Hematopoietic multipotent progenitor cell treated with erythropoietin and hydrocortisone succinate and interleukin-3 and kit ligand, for 4 days (in vitro differentiated cells): ENCODE measurements at regions not wholly inside any gene's neighbourhood (a gene's known extent, or its start where the extent isn't known, plus 50 kb on each side); places are given as distances from the start of the nearest gene placed in this dataset.
"Not testable (repeated sequence)": the region's sequence is repeated elsewhere in the genome, so short reads cannot be mapped to it uniquely, and the experiment has no call there.

Experiments
- DNase-seq: peaks from one replicate; pipeline ENCODE4 v3.0.0-alpha.2; 2015

DNA sequence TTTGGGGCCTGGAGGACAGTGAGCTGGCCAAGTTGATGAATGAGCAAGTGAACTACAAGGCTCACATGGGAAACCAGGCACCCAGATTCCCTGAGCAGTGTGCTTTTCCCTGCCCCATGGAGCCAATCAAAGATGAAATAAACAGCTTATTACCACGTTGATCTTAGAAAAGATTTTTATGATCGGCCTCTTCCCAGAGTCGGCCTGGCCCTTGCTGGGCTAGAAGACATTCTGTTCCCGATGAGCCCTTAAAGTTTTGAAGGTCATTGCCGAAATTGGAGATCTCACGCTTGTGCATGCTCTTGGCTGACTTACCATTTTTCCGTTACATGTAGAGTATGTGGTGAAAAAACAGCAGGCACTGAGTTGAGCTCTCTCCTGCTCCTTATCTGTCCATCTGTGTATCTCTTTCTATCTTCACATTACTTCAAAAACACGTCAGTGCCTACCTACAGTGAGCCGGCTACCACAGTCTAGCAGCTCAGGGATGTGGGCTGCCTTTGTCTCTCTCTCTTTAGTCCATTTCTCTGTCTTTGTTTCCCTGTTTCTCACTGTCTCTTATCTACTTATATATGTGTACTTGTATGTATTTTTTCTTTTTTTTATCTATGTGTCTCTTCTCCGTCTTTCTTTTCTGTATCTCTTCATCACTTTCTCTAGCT lies 248.8 kb upstream of the USP24 start:
- DNase-seq, result no peak

DNA sequence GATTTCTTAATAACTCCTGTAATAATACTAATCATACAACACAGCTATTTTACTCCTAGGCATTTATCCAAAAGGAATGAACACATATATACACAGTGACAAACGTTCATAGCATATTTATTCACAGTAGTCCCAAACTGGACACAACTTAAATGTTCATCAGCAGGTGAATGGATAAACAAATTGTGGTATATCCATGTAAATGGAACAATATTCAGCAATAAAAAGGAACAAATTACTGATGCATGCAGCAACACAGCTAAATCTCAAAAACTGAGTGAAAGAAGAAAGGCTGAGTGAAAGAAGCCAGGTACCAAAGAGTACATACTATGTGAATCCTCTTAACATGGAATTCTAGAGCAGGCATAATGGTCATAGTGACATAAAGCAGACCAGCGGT lies 242.7 kb upstream of the USP24 start:
- no peak for DNase-seq

DNA sequence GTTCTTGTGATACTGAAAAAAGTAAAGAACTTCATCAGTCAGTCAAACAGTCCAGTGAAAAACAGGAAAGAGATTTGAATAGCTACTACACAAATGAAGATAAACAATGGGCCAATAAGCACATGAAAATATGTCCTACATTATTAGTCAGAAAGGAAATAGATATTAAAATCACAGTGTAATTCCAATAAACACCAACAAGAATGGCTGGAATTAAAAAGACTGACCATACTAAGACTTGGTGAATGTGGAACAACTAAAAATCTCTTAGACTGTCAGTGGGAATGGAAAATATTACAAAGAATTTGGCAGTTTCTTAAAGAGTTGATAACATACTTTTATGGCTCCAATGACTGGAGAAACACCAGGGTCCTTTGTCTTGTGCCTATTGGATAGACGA lies 241.8 kb upstream of the USP24 start:
- DNase-seq, result no peak

DNA sequence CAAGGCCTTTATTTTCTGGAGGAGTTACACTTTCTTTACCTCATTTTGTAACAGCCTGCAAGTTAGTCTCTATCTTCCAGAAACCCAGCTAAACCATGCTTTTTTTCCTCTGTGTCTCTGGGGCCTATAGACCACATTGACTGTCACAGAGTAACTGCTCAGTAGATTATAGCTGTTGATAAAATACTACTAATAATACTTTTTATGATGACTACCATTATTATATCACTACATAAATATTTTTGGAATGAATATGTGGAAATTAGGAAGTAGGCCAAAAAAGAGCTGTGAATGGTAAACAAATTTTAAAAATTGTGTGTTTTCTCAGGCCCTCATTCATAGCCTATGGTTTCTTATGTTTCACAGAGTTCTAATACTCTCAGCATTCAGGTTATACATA lies 233.1 kb upstream of the USP24 start:
- DNase-seq, result no peak

DNA sequence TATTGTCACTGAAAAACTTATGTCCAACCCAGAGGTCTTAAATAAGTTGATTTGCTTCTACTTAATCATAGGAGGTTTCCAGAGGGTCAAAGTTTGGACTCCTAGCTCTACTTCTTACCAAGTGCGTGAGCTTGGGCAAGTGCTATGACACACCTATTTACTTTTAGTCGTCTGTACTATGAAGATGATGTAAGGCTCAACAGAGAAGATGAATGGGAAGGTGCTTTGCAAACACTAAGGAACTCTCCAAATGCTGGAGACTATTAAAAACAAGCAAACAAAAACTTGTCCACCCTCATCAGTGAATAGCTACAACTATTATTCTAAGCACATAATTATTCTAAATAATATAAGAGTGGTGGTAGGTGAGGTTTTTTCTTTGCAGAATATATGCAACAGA lies 232.3 kb upstream of the USP24 start:
- DNase-seq, result no peak

DNA sequence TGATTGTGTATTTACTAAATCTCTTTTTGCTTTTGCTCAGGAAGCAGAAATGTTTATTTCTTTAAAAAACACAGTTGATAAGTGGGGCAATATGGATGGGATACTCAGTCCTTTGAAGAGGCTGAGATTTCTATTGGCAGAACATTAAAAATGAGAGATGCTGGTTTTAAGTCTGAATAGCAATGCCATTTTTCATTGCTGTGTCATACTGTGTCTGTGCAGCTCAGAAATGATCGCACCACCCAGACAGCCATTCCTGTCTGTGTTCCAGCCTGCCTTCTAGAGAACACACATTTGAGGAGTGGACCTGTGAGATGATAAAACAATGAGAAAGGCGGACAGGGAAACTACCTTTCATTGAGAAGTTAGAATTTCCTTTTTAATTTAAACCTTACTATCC lies 231.2 kb upstream of the USP24 start:
- DNase-seq, result no peak

DNA sequence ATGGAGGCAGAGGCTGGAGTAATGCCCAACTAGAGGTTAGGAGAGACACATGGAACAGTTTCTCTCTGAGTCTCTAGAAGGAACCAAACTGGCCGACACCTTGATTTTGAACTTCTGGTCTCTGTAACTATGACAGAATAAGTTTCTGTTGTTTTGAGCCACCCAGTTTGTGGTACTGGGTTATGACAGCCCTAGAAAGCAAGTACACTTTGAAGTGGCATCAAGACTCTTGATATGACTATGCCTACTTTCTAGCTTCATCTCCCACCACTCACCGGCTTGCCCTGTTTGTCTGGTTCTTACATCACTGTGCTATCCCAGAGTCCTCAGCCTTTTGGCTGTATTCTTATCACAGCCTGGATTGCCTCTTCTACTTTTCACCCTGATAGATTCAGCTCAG lies 230.3 kb upstream of the USP24 start:
- no peak for DNase-seq

DNA sequence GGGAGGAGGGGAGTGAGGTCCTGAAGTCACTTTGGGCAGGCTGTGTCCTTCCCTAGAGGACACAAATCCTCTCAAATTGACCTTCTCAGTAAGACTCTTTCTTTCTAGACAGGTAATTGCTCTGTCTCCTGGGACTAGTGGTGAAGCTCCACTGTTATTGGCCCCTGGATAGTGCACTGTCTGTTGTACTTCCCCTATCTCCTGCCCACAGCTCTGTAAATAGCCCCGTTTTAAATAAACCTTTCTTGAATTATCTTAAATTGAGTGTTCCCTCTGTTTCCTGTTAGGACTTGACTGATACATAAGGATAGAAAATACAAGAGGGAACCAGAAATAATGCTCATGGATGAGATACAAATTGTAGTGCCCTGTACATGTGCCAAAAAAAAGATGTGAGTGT lies 229.5 kb upstream of the USP24 start:
- DNase-seq, result peak; percentile 61

DNA sequence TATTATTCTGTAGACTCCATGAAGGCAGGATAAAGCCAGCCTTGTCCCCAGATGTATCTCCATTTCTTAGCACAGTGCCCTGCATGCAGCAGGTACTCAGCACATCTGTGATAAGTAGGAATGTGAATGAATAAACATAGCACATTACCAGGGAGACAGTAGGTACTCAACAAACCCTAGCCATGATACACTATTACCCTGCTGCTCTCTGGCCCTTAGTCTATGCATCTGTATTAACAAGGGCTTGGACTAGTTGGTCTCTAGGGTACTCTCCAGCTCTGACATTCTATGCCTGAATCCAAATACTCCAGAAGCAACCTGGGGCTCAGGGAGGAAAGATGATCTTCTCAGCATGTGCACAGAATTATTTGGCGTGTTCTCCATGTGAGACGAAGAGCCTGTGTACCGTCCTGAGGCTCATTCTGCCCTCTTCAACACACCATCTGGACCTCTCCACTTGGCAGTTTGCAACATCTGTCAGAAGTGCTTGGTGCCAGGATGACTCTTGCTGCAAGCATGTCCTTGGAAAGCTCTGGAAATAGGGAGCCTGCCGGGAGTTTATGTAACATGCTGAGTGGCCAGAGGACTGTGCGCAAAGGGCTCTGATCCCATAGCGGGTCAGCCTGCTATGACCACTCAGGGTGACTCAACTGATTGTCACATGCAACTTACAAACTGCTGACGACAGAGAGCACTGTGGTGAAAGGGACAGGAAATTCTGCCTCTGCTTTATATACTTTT lies 228.2 kb upstream of the USP24 start:
- DNase-seq, result peak; percentile 10

DNA sequence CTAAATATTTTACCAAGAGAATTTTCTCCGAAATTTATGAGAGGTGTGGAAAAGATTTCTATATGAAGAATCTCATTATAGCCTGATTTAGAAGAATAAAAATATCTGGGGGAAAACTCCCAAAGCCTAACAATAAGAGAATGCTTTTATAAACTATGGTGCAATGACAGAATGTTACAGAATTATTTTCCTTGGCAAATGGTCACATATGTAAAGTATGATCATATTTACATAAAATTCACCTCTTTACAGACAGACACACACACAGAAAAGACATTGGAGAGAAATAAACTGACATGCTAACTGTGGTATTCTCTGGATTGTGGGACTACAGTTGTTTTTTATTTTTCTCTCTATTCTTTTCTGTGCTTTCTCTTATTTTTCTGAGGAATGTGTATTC lies 226.3 kb upstream of the USP24 start:
- no peak for DNase-seq

DNA sequence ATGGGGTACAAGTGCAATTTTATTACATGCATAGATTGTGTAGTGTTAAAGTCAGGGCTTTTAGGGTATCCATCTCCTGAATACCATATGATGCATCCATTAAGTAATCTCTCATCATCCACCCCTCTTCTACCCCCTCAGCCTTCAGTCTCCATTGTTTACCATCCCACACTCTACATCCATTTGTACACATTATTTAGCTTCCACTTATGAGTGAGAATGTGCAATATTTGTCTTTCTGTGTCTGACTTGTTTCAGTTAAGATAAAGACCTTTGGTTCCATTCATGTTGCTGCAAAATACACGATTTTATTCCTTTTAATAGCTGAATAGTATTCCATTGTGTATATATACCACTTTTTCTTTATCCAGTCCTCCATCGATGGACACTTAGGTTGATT lies 222.5 kb upstream of the USP24 start:
- DNase-seq, result no peak

DNA sequence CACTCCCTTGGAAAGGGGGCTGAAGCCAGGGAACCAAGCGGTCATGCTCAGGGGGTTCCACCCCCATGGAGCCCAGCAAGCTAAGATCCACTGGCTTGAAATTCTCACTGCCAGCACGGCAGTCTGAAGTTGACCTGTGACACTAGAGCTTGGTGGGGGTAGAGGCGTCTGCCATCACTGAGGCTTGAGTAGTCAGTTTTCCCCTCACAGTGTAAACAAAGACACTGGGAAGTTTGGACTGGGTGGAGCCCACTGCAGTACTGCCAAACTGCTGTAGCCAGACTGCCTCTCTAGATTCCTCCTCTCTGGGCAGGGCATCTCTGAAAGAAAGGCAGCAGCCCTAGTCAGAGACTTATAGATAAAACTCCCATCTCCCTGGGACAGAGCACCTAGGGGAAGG lies 215.6 kb upstream of the USP24 start:
- not testable (repeated sequence) for DNase-seq

DNA sequence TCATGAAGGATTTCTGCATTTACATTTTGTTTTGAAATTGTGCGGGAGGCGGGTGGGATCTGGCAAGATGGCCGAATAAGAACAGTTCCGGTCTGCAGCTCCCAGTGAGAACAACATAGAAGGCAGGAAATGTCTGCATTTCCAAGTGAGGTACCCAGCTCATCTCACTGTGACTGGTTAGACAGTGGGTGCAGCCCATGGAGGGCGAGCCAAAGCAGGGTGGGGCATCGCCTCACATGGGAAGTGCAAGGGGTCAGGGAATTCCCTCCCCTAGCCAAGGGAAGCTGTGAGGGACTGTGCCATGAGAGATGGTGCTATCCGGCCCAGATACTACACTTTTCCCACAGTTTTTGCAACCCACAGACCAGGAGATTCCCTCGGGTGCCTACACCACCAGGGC lies 215.0 kb upstream of the USP24 start:
- DNase-seq, result not testable (repeated sequence)

DNA sequence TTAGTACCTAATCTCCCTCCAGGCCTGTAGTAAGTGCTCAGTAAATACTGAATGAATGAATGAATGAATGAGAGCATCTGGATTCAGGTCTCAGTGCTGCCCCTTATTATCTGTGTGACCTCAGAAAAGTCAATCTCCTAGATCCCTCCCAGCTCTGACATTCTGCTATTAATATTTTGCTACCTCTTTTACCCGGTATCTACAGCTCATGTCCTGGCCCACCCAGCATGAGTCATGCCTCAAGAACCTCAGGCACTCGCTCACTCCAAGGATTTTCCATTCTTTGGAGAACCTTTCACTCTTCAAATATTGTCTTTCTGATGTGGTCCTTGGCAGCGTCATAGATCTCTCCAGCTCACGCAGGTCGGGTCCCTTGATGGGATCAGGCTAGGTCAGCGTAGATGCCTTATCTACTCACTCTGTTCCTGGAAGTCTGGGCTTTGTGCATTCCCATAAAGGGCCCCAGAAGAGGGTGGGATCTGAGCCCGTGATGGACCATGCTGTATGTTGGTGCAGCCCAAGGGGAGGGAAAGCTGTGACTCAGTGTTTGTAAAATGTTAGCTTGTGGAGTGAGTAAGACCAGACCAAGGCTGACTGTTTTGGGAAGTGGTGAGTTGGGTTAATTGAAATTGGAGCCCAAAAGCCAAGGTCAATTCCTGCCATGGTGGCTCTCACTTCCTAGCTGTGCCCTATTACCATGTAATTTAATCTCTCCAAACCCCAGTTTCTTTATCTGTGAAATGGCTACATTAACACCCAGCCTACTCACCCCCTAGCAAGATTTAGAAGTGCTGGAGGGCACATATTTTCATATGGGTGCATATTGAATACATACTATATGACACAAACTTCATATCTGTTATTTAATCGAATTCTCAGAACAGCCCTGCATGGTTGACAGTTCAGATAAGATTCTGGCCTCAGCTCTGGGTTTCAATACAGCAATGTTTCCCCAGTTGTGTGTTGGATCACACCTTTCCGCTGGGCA lies 214.1 kb upstream of the USP24 start:
- no peak for DNase-seq

DNA sequence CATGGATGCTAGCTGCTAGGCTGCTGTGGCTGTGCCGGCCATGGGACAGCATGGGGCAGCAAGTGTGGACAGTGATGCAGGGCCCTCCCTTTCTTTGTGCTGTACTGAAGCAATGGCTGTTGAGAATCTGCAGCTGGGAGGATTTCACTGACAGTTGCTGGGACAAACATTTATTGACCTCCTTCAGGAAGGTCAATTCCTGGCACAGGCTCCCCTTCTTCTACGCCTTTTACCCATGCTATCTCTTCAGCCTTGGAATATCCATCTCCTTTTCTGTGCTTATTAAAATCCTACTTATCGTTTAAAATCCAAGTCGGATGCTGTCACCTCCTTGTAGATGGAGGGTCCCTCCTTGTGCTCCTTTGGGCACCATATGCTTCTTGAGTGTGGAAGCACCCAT lies 213.1 kb upstream of the USP24 start:
- no peak for DNase-seq

DNA sequence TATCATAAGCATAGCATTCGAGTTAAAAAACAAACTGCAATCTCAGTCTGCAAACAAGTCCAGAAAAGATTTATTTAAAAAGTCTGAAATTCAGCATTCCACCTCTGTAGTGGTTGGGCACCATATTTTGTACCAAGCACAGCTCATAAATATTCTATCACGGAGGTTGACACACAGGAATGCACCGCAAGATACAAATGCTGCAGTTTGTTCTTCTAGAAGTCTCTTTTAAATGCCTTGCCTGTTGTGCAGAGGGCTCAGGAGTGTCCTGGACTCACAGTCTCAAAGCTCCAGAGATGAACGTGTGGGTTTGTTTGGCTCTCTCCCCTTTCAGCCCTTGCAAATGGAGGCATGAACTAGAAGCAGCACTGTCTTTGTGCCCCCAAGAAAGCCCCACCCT lies 212.4 kb upstream of the USP24 start:
- DNase-seq, result no peak

DNA sequence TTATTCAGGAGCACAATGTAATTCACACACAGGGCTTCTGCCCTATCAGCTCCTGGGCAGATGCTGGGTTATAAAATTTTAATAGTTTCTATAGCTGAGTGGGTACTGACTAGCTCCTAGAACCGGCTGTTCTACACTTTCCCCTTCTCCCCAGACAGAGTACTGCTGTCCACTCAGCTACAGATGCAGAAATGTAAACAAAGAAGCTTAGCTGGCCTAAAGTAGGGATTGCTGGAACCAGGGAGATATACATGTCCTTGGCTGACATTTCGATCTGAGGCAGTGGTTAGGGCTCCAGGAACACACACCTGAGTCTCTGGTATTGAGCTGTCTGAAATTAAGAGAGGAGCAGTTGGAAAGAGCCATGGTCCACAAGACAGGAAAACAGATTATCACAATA lies 211.5 kb upstream of the USP24 start:
- no peak for DNase-seq

DNA sequence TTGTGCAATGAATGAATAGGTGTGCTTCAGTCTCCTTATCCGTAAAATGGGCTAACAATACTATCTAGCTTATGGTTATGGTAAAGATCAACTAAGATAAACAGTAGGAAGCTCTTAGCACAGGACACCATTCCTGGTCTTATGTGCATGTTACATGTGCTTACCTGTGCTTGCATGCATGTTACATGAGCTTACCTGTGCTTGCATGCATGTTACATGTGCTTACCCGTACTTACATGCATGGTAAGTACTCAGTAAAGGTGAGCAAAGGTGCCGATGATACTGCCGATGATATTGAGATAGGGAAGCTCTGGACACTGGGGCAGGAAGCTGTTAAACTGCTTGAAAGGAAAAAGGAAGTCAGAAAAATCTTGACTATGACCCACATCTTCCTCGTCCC lies 211.0 kb upstream of the USP24 start:
- no peak for DNase-seq

DNA sequence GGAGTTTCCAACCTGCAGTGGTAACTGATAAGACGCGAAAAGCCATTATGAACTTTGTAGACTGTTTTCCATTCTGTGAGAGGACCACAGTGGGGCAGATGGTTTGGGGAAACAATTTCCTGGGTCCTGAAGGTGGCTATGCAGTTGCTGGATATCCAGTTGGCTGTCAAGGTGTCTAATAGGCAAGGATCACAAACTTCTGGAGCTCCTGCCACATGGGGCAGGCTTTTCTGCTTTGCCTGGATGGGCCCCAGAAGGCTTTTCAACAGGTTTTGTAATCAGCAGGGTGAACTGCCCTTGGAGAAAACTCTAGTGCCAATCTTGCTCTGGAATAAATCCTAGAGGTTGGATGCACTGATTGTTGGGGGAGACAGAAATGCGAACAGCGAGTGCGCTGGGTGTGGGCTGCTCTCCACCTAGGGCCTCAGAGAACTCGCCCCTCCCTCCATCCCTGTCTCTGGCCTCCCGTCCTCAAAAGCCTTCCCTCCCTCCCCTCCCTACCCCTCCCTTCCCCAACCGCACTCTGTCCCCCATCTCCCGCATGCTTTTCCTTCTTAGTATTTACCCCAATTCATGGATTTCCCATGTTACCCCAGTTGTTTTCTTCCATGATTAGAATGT lies 210.3 kb upstream of the USP24 start:
- DNase-seq, result no peak

DNA sequence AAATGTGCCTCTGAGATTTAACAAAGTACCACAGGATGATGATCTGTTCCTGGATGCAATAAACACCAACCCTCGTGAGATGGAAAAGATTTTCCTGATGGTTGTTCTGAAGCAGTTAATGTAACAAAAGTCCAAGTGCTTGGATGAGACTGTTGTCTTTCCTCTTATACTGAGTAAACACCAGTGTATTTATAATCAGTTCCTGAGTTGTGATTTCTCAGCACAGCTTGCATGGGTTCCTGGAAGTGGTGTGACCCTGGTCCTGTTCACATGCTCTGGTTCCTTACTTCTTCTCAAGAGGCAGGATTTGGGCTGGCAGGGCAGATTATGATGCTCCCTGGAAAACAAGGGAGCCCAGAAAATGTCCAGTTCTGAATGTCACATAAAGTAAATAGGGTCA lies 208.2 kb upstream of the USP24 start:
- no peak for DNase-seq

DNA sequence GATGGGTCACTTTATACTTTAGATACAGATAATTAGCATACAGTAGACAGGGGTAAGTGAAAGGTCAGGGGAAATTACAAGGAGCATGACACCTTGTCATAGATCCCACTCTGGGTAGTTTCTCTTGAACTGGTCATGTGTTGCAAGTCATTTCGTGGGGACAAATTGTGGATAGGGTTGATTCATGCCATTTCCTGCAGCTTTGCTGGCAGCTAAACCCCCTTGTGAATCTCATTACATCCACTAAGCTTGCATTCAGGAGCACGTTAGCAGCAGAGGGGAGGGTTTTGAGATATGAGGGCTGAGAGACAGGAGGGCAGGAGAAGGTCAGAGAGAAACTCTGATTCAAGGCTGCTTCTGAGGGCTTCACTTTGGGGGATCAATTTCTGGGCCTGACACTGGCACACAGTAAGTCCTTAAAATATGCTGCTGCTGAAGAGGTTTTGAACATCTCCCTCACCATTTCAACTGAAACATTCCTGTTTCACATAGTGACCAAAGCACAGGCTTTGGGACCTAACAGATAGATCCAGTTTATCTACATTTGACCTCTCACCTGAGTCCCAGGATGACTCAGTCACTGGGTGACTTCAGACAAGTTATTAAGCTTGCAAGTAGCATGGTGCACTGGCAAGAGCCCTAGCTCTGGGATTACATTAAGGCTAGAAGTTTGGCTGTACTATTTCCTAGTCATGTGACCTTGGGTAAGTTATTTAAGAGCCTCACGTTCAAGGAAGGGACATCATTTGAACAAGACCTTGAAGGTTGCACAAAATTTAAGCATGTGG lies 206.0 kb upstream of the USP24 start:
- DNase-seq, result no peak

DNA sequence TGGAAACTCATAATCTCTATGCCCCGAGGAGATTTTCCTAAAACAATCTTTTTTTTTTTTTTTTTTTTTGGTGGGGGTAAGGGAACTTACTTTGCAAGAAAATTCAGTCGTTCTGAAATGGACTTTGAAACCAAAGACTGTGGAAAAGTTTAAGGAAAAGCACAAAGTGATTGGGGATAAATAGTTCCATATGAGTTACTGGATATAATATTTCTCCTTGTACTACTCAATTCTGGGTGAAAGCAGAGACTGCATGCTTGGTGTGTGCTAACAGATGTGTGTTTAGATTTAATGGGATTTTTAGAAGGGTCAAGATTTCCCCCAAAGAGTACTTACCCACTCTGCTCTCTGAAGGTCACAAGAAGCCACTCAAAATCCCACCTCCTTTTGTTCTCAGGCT lies 204.9 kb upstream of the USP24 start:
- no peak for DNase-seq
